K562 (cell line): ENCODE measurements at regions not wholly inside any gene's neighbourhood (a gene's known extent, or its start where the extent isn't known, plus 50 kb on each side); places are given as distances from the start of the nearest gene placed in this dataset.
A peak's percentile ranks its signal among the peaks of the same experiment; 100 is the strongest.

Experiments used
- ATAC-seq: fragments of 200-7000 bp; cut with Tn5 transposase; 3 replicates; pipeline ENCODE4 v1.9.1; 2020; ENCODE audit warnings: moderate library complexity
- BruUV-seq: library from RNA; stranded (reverse); fragments of 400-500 nt; replicated peaks from 2 replicates; lab custom pipeline; 2021; lab: Mats Ljungman, UMichigan
- CTCF ChIA-PET: fragments of 300-600 bp; formaldehyde crosslinking; extraction: SDS; loops from one replicate; lab custom pipeline; 2021; ENCODE audit warnings: low intra/inter-chr PET ratio; lab: Yijun Ruan, JAX
- POLR2A ChIA-PET: fragments of 300-600, 350-650 bp; sonication (Branson Sonifier 250); formaldehyde crosslinking; extraction: SDS; loops from one replicate; lab custom pipeline; 2021; ENCODE audit warnings: antibody characterized with exemption, inconsistent platforms; lab: Yijun Ruan, JAX
- DNase-seq, 4 experiments: peaks; one replicate each; pipeline versions ENCODE4 v3.0.0 to v3.0.0-alpha.2; 2011 to 2018; ENCODE audit warnings: low spot score in 3 of 4, mixed read lengths in 3 of 4; ENCODE audit errors: extremely low read depth in 1 of 4
- FAIRE-seq: peaks from 2 replicates; lab custom pipeline; 2011; peaks lifted over from hg19 to GRCh38; lab: Jason Lieb, UNC
- H2AFZ ChIP-seq: 2 replicates; pipeline ENCODE4 v1.6.0; 2011; ENCODE audit warnings: low read depth, low read length, control low read depth, inconsistent platforms
- H3K27ac ChIP-seq: fragments of 200-600 bp; 3 replicates; pipeline ENCODE4 v1.8.0; 2011; ENCODE audit warnings: low read depth, mild to moderate bottlenecking, control low read depth, inconsistent platforms, low read length, moderate library complexity, mixed read lengths; ENCODE audit errors: extremely low read depth
- H3K27me3 ChIP-seq, 2 experiments: fragments of 300-600 bp in 1 of 2; 2 replicates in 1 of 2; 3 replicates in 1 of 2; pipeline versions ENCODE4 v1.6.0 to v1.8.0; 2011; ENCODE audit warnings: inconsistent platforms in 2 of 2, low read length in 2 of 2, mild to moderate bottlenecking in 1 of 2, mixed read lengths in 1 of 2, moderate library complexity in 1 of 2; ENCODE audit not compliant: control insufficient read depth in 2 of 2, insufficient read depth in 2 of 2
- H3K36me3 ChIP-seq: fragments of 300-600 bp; 3 replicates; pipeline ENCODE4 v1.8.0; 2011; ENCODE audit warnings: mild to moderate bottlenecking, low read length, inconsistent platforms; ENCODE audit not compliant: control insufficient read depth, insufficient read depth
- H3K4me1 ChIP-seq, 2 experiments: fragments of 200-600 bp in 1 of 2; replicated peaks in 1 of 2; 2 replicates in 1 of 2; 3 replicates in 1 of 2; pipeline versions ENCODE4 v1.5.1 to v1.8.0; 2011; ENCODE audit warnings: inconsistent platforms in 2 of 2, low read length in 2 of 2, mild to moderate bottlenecking in 1 of 2, mixed read lengths in 1 of 2, moderate library complexity in 1 of 2; ENCODE audit not compliant: control insufficient read depth in 2 of 2, insufficient read depth in 2 of 2
- H3K4me2 ChIP-seq: 2 replicates; pipeline ENCODE4 v1.6.1; 2011; ENCODE audit warnings: low read length, control low read depth, inconsistent platforms, mixed read lengths; ENCODE audit not compliant: insufficient read depth
- H3K4me3 ChIP-seq: fragments of 200-600 bp; sonication (generic), shearing (Covaris generic); 2 replicates; pipeline ENCODE4 v1.5.1; 2016; ENCODE audit warnings: control low read depth, inconsistent platforms
- H3K79me2 ChIP-seq: fragments of 200-600 bp; 3 replicates; pipeline ENCODE4 v1.8.0; 2011; ENCODE audit warnings: low read length, inconsistent platforms; ENCODE audit not compliant: control insufficient read depth, insufficient read depth
- H3K9ac ChIP-seq, 2 experiments: 2 replicates each; pipeline versions ENCODE4 v1.6.0 to v1.6.1; 2011; ENCODE audit warnings: low read depth in 2 of 2, low read length in 2 of 2, control low read depth in 1 of 2, inconsistent platforms in 1 of 2, mild to moderate bottlenecking in 1 of 2, mixed read lengths in 1 of 2; ENCODE audit not compliant: insufficient read depth in 1 of 2
- H3K9me1 ChIP-seq: one replicate; pipeline ENCODE4 v1.6.0; 2011; ENCODE audit warnings: inconsistent platforms, mild to moderate bottlenecking, low read length, moderate library complexity; ENCODE audit not compliant: control insufficient read depth, insufficient read depth
- H3K9me3 ChIP-seq: replicated peaks from 2 replicates; pipeline ENCODE4 v1.5.1; 2011; ENCODE audit warnings: low read depth, low read length, inconsistent platforms; ENCODE audit not compliant: control insufficient read depth, insufficient read depth
- H4K20me1 ChIP-seq: replicated peaks from 2 replicates; pipeline ENCODE4 v1.6.1; 2011; ENCODE audit warnings: low read length, inconsistent platforms, mixed read lengths; ENCODE audit not compliant: control insufficient read depth, insufficient read depth
- ATF3 ChIP-seq, 2 experiments: fragments of 450-650 bp in 1 of 2; sonication (generic) in 1 of 2; formaldehyde crosslinking in 1 of 2; IDR thresholded peaks in 1 of 2; conservative IDR thresholded peaks in 1 of 2; 2 replicates each; pipeline versions ENCODE4 v1.6.1 to v1.8.1; 2016 to 2023; ENCODE audit warnings: mild to moderate bottlenecking in 2 of 2, moderate library complexity in 2 of 2, inconsistent platforms in 1 of 2, missing genetic modification reagents in 1 of 2
- CC2D1A ChIP-seq: fragments of 450-650 bp; IDR thresholded peaks from 2 replicates; pipeline ENCODE4 v1.6.1; 2017; ENCODE audit warnings: mild to moderate bottlenecking
- CTBP1 ChIP-seq: fragments of 450-650 bp; IDR thresholded peaks from 2 replicates; pipeline ENCODE4 v1.6.1; 2016; ENCODE audit warnings: borderline replicate concordance
- FOSL1 ChIP-seq: fragments of 200-800 bp; sonication (Bioruptor generic); conservative IDR thresholded peaks from 2 replicates; pipeline ENCODE4 v1.6.1; 2016; ENCODE audit warnings: missing genetic modification characterization, missing compliant biosample characterization
- MEIS2 ChIP-seq: fragments of 450-650 bp; IDR thresholded peaks from 2 replicates; pipeline ENCODE4 v1.6.1; 2014; ENCODE audit warnings: mild to moderate bottlenecking; ENCODE audit not compliant: partially characterized antibody
- TCFL5 ChIP-seq: fragments of 250-450 bp; sonication (Bioruptor Pico); conservative IDR thresholded peaks from 2 replicates; pipeline ENCODE4 v1.6.1; 2021; ENCODE audit warnings: mild to moderate bottlenecking, moderate library complexity, matching md5 sums
- WGBS: fragments of 100-300 bp; shearing (Covaris generic); methylation state at CpG from one replicate; pipeline ENCODE4 v1.1.6; 2016; ENCODE audit warnings: low coverage, mixed read lengths; ENCODE audit not compliant: insufficient coverage; ENCODE audit errors: missing lambda C conversion rate; 5-methylcytosine and 5-hydroxymethylcytosine counted together
- in situ Hi-C: fragments of 300-500 bp; cut with MboI; formaldehyde crosslinking; loops from 4 replicates; pipeline ENCODE4 v1.15.0; 2018; ENCODE audit warnings: inconsistent platforms, mixed read lengths
- intact Hi-C: fragments of 100-400 bp; cut with micrococcal nuclease; formaldehyde crosslinking; loops from 2 replicates; pipeline ENCODE4 v1.14.2; 2022
- TF ChIP-seq, protein P1 (sequence below): fragments of 250-450 bp; sonication (Bioruptor Pico); IDR thresholded peaks from 2 replicates; pipeline ENCODE4 v1.4.0; 2020

DNA sequence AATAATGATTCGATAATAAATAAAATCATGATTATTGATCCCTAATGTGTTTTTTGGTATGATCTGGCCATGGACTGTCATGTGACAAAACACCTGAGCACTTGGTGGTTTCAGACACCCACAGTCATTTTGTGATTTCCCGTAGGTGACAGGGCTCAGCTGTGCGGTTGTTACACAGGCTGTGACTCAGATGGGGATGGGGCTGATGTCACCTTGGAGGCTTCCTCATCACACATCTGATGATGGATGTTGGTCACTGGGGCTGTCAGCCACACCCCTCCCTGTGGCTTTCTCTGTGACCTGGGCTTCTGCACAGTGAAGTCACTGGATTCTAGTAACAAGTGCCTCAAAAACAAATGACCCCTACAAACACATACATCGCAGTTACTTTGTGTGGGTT, 995.1 kb downstream of the BRD1 start:
- intact Hi-C loops = no loop called here
- Histone ChIP-seq H4K20me1 (no peaks in the 10 kb centered on the region), H3K4me1 (no peaks in the 10 kb centered on the region), H3K4me2 (no peak overlapping the region), H3K9me3 (no peaks in the 10 kb centered on the region), H2AFZ (no peak overlapping the region), H3K79me2 (no peaks in the 10 kb centered on the region), H3K9me1 (no peaks in the 10 kb centered on the region), H3K9ac (no peak overlapping the region), H3K27ac (no peak overlapping the region), H3K4me3 (no peak overlapping the region), H3K36me3 (no peaks in the 10 kb centered on the region), H3K27me3 (no peaks in the 10 kb centered on the region)
- WGBS = 0% methylated on average over 4 of the region's 4 CpGs
- DNase-seq (peak in 3 of 4 experiments; percentile 10 to 22 (median 17)), ATAC-seq (no peak), FAIRE-seq (no peak)
- POLR2A ChIA-PET = no interaction called here
- in situ Hi-C loops = no loop called here
- BruUV-seq = no TSS peak
- TF ChIP-seq MEIS2 (peak; percentile 42), TCFL5 (no peak), FOSL1 (tag) (0 out of 2 replicates have a peak, but pooled peaks have one; percentile 27), ATF3 (IDR thresholded peaks at IDR 0.05) (peak; percentile 64), ATF3 (CRISPR knock-in tag; conservative IDR thresholded peaks at IDR 0.05) (no peak), CC2D1A (no peak), CTBP1 (peak; percentile 18; the same call in 1 of the 2 replicates)
- TF ChIP-seq, protein P1, sequence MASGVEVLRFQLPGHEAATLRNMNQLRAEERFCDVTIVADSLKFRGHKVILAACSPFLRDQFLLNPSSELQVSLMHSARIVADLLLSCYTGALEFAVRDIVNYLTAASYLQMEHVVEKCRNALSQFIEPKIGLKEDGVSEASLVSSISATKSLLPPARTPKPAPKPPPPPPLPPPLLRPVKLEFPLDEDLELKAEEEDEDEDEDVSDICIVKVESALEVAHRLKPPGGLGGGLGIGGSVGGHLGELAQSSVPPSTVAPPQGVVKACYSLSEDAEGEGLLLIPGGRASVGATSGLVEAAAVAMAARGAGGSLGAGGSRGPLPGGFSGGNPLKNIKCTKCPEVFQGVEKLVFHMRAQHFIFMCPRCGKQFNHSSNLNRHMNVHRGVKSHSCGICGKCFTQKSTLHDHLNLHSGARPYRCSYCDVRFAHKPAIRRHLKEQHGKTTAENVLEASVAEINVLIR (CRISPR knock-in tag) = no peak
- CTCF ChIA-PET = no interaction called here
